ENCODE measurements at regions not wholly inside any gene's neighbourhood (a gene's known extent, or its start where the extent isn't known, plus 50 kb on each side); places are given as distances from the start of the nearest gene placed in this dataset.
"Not testable (repeated sequence)": the region's sequence is repeated elsewhere in the genome, so short reads cannot be mapped to it uniquely, and the experiment has no call there.

- no peak for DNase-seq (ENCODE audit: low read depth)
- H3K4me3 ChIP-seq (ENCODE audit: low read depth, low read length) = no peak overlapping the region
- no peak for TF ChIP-seq CTCF (IDR thresholded peaks at IDR 0.05; ENCODE audit: insufficient read depth, low read depth, low read length)
Observed at GRCh38 chr21:14817311-14817710, 247.5 kb downstream of the NRIP1 start.

GRCh38 chr21:14814991-14815390 is 249.8 kb downstream of the NRIP1 start:
- TF ChIP-seq CTCF (IDR thresholded peaks at IDR 0.05; ENCODE audit: insufficient read depth, low read depth, low read length) = no peak
- no peak overlapping the region for H3K4me3 ChIP-seq (ENCODE audit: low read depth, low read length)
- DNase-seq (ENCODE audit: low read depth) = no peak

- no peak for TF ChIP-seq CTCF (IDR thresholded peaks at IDR 0.05; ENCODE audit: insufficient read depth, low read depth, low read length)
- H3K4me3 ChIP-seq (ENCODE audit: low read depth, low read length) = no peak overlapping the region
- DNase-seq (ENCODE audit: low read depth) = no peak
Observed at GRCh38 chr21:14814282-14814681, 250.5 kb downstream of the NRIP1 start.

- not testable (repeated sequence) for H3K4me3 ChIP-seq (ENCODE audit: low read depth, low read length)
Observed at GRCh38 chr21:14804170-14804569, 258.1 kb upstream of the SAMSN1 start.

GRCh38 chr21:14797543-14797942 is 251.4 kb upstream of the SAMSN1 start:
- no peak for DNase-seq (ENCODE audit: low read depth)

More at GRCh38 chr21:14804170-14804569, 258.1 kb upstream of the SAMSN1 start:
- DNase-seq (ENCODE audit: low read depth) = not testable (repeated sequence)

GRCh38 chr21:14787312-14787711 is 241.2 kb upstream of the SAMSN1 start:
- no peak for DNase-seq (ENCODE audit: low read depth)
- H3K4me3 ChIP-seq (ENCODE audit: low read depth, low read length) = no peak overlapping the region
- TF ChIP-seq CTCF (IDR thresholded peaks at IDR 0.05; ENCODE audit: insufficient read depth, low read depth, low read length) = no peak

More at GRCh38 chr21:14797543-14797942, 251.4 kb upstream of the SAMSN1 start:
- TF ChIP-seq CTCF (IDR thresholded peaks at IDR 0.05; ENCODE audit: insufficient read depth, low read depth, low read length) = no peak
- no peak overlapping the region for H3K4me3 ChIP-seq (ENCODE audit: low read depth, low read length)

- no peak overlapping the region for H3K4me3 ChIP-seq (ENCODE audit: low read depth, low read length)
- no peak for DNase-seq (ENCODE audit: low read depth)
- no peak for TF ChIP-seq CTCF (IDR thresholded peaks at IDR 0.05; ENCODE audit: insufficient read depth, low read depth, low read length)
Observed at GRCh38 chr21:14785679-14786078, 239.6 kb upstream of the SAMSN1 start.
